Right lung (tissue), 2 donors: ENCODE measurements at regions not wholly inside any gene's neighbourhood (a gene's known extent, or its start where the extent isn't known, plus 50 kb on each side); places are given as distances from the start of the nearest gene placed in this dataset.
"Not testable (repeated sequence)": the region's sequence is repeated elsewhere in the genome, so short reads cannot be mapped to it uniquely, and the experiment has no call there.

ENCODE experiments used
- DNase-seq, 2 donors: peaks; one replicate each; pipeline ENCODE4 v3.0.0-alpha.2; 2013

GRCh38 chr1:4064150-4064889 is 164.2 kb upstream of the C1orf174 start:
- no peak for DNase-seq

GRCh38 chr1:4066860-4067599 is 167.0 kb upstream of the C1orf174 start:
- DNase-seq: no peak

- no peak for DNase-seq
Measured at GRCh38 chr1:4068076-4068475, 168.0 kb upstream of the C1orf174 start.

- no peak for DNase-seq
Measured at GRCh38 chr1:4071653-4072052, 171.6 kb upstream of the C1orf174 start.

GRCh38 chr1:4072481-4073153 is 172.5 kb upstream of the C1orf174 start:
- DNase-seq: no peak

- DNase-seq: no peak
Measured at GRCh38 chr1:4075436-4076225, 175.6 kb upstream of the C1orf174 start.

GRCh38 chr1:4076346-4076745 is 176.3 kb upstream of the C1orf174 start:
- no peak for DNase-seq

- DNase-seq: not testable (repeated sequence)
Measured at GRCh38 chr1:4078091-4078962, 178.3 kb upstream of the C1orf174 start.

GRCh38 chr1:4079815-4080214 is 179.7 kb upstream of the C1orf174 start:
- no peak for DNase-seq

GRCh38 chr1:4081806-4082711 is 182.0 kb upstream of the C1orf174 start:
- no peak for DNase-seq

GRCh38 chr1:4083231-4084047 is 183.4 kb upstream of the C1orf174 start:
- DNase-seq: peak; percentile 90 to 93

- DNase-seq: peak in 1 of 2 donors; percentile 45
Measured at GRCh38 chr1:4084048-4084431, 184.0 kb upstream of the C1orf174 start.

GRCh38 chr1:4084446-4084845 is 184.4 kb upstream of the C1orf174 start:
- DNase-seq: no peak

- no peak for DNase-seq
Measured at GRCh38 chr1:4084896-4085295, 184.8 kb upstream of the C1orf174 start.

- DNase-seq: no peak
Measured at GRCh38 chr1:4085546-4085945, 185.5 kb upstream of the C1orf174 start.

GRCh38 chr1:4086085-4086850 is 186.2 kb upstream of the C1orf174 start:
- DNase-seq: no peak

- DNase-seq: no peak
Measured at GRCh38 chr1:4086921-4087320, 186.8 kb upstream of the C1orf174 start.
